ENCODE measurements at regions not wholly inside any gene's neighbourhood (a gene's known extent, or its start where the extent isn't known, plus 50 kb on each side); places are given as distances from the start of the nearest gene placed in this dataset.

GRCh38 chr12:93970900-93971688, 177.3 kb upstream of the PLXNC1 start:
- Histone ChIP-seq H3K23ac (ENCODE audit: insufficient read length, low read depth, low read length) (no peak overlapping the region), H3K4me1 (ENCODE audit: insufficient read depth, low read length) (no peaks in the 10 kb centered on the region)

More at GRCh38 chr12:93970900-93971688, 177.3 kb upstream of the PLXNC1 start:
- H2BK12ac ChIP-seq (ENCODE audit: insufficient read length, low read depth, low read length), result no peak overlapping the region
- H3K23me2 ChIP-seq (ENCODE audit: insufficient read length, low read depth, low read length, poor library complexity, severe bottlenecking), result no peaks in the 10 kb centered on the region
- no peak overlapping the region for H2BK20ac ChIP-seq (ENCODE audit: low read depth, low read length, poor library complexity, severe bottlenecking)
- no CpG with 5 or more reads among the region's 10 CpGs for WGBS (ENCODE audit: extremely low coverage, insufficient read length, low lambda C conversion rate)
- H4K20me1 ChIP-seq (ENCODE audit: control insufficient read depth, insufficient read depth, insufficient read length), result peaks cover 3% of the 10 kb centered on the region
- no peak overlapping the region for H3K4ac ChIP-seq (ENCODE audit: low read depth, low read length)
- Mint-ChIP-seq H3K4me3 (no peak overlapping the region), H3K27me3 (ENCODE audit: low read depth) (no peaks in the 10 kb centered on the region; the same call in 1 of the 2 replicates), H3K4me1 (peaks cover 8 to 18% of the 10 kb centered on the region in 2 experiments), H3K27ac (no peak overlapping the region), H3K9me3 (peaks cover 0 to 4% of the 10 kb centered on the region in 2 experiments; a peak in 1 of 5 replicates), H3K36me3 (ENCODE audit: insufficient read depth in 1 of 3, low read depth in 3 of 3) (0 out of 7 replicates have a peak, but pooled peaks cover 0 to 4% (median 0%) of the 10 kb centered on the region in 3 experiments)
- H3K9me3 ChIP-seq (ENCODE audit: control insufficient read depth, low read depth, low read length), result no peaks in the 10 kb centered on the region
- H4K5ac ChIP-seq (ENCODE audit: insufficient read length, low read depth, low read length), result no peak overlapping the region
- H2BK15ac ChIP-seq (ENCODE audit: low read depth, low read length), result no peak overlapping the region
- no peak overlapping the region for H3K4me2 ChIP-seq (ENCODE audit: insufficient read depth, insufficient read length, low read length)
- no peaks in the 10 kb centered on the region for H3K79me2 ChIP-seq (ENCODE audit: insufficient read depth, low read length)
- no peak overlapping the region for H2AK5ac ChIP-seq (ENCODE audit: insufficient read length, low read length)
- TF ChIP-seq, protein P1, sequence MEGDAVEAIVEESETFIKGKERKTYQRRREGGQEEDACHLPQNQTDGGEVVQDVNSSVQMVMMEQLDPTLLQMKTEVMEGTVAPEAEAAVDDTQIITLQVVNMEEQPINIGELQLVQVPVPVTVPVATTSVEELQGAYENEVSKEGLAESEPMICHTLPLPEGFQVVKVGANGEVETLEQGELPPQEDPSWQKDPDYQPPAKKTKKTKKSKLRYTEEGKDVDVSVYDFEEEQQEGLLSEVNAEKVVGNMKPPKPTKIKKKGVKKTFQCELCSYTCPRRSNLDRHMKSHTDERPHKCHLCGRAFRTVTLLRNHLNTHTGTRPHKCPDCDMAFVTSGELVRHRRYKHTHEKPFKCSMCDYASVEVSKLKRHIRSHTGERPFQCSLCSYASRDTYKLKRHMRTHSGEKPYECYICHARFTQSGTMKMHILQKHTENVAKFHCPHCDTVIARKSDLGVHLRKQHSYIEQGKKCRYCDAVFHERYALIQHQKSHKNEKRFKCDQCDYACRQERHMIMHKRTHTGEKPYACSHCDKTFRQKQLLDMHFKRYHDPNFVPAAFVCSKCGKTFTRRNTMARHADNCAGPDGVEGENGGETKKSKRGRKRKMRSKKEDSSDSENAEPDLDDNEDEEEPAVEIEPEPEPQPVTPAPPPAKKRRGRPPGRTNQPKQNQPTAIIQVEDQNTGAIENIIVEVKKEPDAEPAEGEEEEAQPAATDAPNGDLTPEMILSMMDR (conservative IDR thresholded peaks at IDR 0.05), result no peak
- H3K9ac ChIP-seq (ENCODE audit: extremely low read depth, insufficient read length, low read length), result no peak overlapping the region
- H3K14ac ChIP-seq (ENCODE audit: insufficient read depth, low read length), result no peak overlapping the region
- H4K8ac ChIP-seq (replicated peaks; ENCODE audit: insufficient read length, low read depth, low read length), result no peak overlapping the region
- no peaks in the 10 kb centered on the region for H3K79me1 ChIP-seq (ENCODE audit: insufficient read depth, low read depth, low read length, poor library complexity, severe bottlenecking)
- H3T11ph ChIP-seq (ENCODE audit: low read length), result no peak overlapping the region
- H4K91ac ChIP-seq (ENCODE audit: insufficient read length, low read depth, low read length), result no peak overlapping the region
- no peak overlapping the region for H3K56ac ChIP-seq (ENCODE audit: insufficient read length, low read depth, low read length)
- no peak overlapping the region for H2BK5ac ChIP-seq (ENCODE audit: insufficient read length, low read length)
- no peak overlapping the region for H2BK120ac ChIP-seq (ENCODE audit: low read depth, low read length, poor library complexity, severe bottlenecking)
- no peak for DNase-seq
- H3K18ac ChIP-seq (ENCODE audit: insufficient read length, low read depth, low read length), result no peak overlapping the region
- no peaks in the 10 kb centered on the region for H3K27me3 ChIP-seq (ENCODE audit: insufficient read depth, low read length)
- H2AFZ ChIP-seq (ENCODE audit: low read length), result no peak overlapping the region
- H3K27ac ChIP-seq (ENCODE audit: insufficient read length, low read depth, low read length), result no peak overlapping the region

Data from H9 (cell line).